Transverse colon (tissue), 4 donors: ENCODE measurements at regions not wholly inside any gene's neighbourhood (a gene's known extent, or its start where the extent isn't known, plus 50 kb on each side); places are given as distances from the start of the nearest gene placed in this dataset.

ENCODE experiments used
- DNase-seq: peaks from one replicate; pipeline ENCODE4 v3.0.0-alpha.2; 2019
- H3K27ac ChIP-seq, 4 donors: fragments of 200-600 bp; sonication (generic); 2 replicates each; pipeline ENCODE4 v1.5.1; 2016 to 2018; ENCODE audit warnings: inconsistent platforms in 4 of 4
- H3K27me3 ChIP-seq: fragments of 200-600 bp; sonication (generic); 2 replicates; pipeline ENCODE4 v1.5.1; 2017; ENCODE audit warnings: inconsistent platforms
- H3K36me3 ChIP-seq, 4 donors: fragments of 200-600 bp; sonication (generic); 2 replicates each; pipeline ENCODE4 v1.5.1; 2017 to 2019; ENCODE audit warnings: inconsistent platforms in 4 of 4
- H3K4me1 ChIP-seq, 4 donors: fragments of 200-600 bp; sonication (generic); 2 replicates each; pipeline ENCODE4 v1.5.1; 2017 to 2020; ENCODE audit warnings: inconsistent platforms in 4 of 4
- H3K4me3 ChIP-seq, 4 donors: fragments of 200-600 bp; sonication (generic); 1 replicate in 1 of 4; 2 replicates in 3 of 4; pipeline versions ENCODE4 v1.5.1 to v1.6.1; 2017 to 2019; ENCODE audit warnings: inconsistent platforms in 4 of 4
- H3K9me3 ChIP-seq, 2 donors: fragments of 200-600 bp; sonication (generic); 2 replicates each; pipeline ENCODE4 v1.5.1; 2017 to 2019; ENCODE audit warnings: inconsistent platforms in 2 of 2
- EP300 ChIP-seq: sonication (generic); formaldehyde crosslinking; IDR thresholded peaks from one replicate; pipeline ENCODE4 v1.6.1; 2017; ENCODE audit warnings: antibody characterized with exemption, low read depth
- POLR2A ChIP-seq: fragments of 450-650 bp; IDR thresholded peaks from one replicate; pipeline ENCODE4 v1.6.1; 2016; ENCODE audit warnings: antibody characterized with exemption, mild to moderate bottlenecking, moderate library complexity
- POLR2AphosphoS5 ChIP-seq, 3 donors: sonication (generic); formaldehyde crosslinking; IDR thresholded peaks; one replicate each; pipeline ENCODE4 v1.6.1; 2016; ENCODE audit warnings: antibody characterized with exemption in 3 of 3
- WGBS, 2 donors: methylation state at CpG; one replicate each; pipeline ENCODE4 v1.1.5; 2018; ENCODE audit warnings: low coverage in 1 of 2; 5-methylcytosine and 5-hydroxymethylcytosine counted together
- in situ Hi-C, 4 donors: fragments of 200-750 bp; cut with MboI; loops; one replicate each; pipeline versions ENCODE4 v1.15.0 to v1.15.1; 2017; ENCODE audit warnings: low sequenced_read_pairs in 3 of 4, low pct_ligation_motif_present in 1 of 4, low pct_unique_long_range_greater_than_20kb in 1 of 4
- intact Hi-C: fragments of 100-400 bp; cut with DNase I; formaldehyde crosslinking; loops from one replicate; pipeline ENCODE4 v1.15.1; 2023; ENCODE audit warnings: low total_unique reads
- TF ChIP-seq, protein P1 (sequence below), 5 experiments: fragments of 200-600 bp in 3 of 5; fragments of 450-650 bp in 2 of 5; sonication (generic) in 3 of 5; IDR thresholded peaks; 1 replicate in 2 of 5; 2 replicates in 3 of 5; pipeline ENCODE4 v1.5.1; 2016 to 2017; ENCODE audit warnings: antibody characterized with exemption in 5 of 5, inconsistent platforms in 3 of 5, mild to moderate bottlenecking in 2 of 5, moderate library complexity in 1 of 5

DNA sequence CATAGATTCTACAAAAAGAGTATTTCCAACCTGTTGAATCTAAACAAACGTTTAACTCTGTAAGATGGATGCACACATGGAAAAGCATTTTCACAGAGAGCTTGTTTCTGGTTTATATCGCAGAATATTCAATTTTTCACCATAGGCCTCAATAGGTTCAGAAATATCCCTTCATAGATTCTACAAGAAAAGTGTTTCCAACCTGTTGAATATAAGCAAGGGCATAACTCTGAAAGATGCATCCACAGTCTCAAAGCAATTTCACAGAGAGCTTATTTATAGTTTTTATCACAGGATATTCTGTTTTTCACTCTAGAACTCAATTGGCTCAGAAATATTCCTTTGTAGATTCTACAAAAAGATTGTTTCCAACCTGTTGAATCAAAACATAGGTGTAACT lies 1483.6 kb downstream of the UQCRFS1 start:
- 76 to 85% methylated on average over 2 of the region's 2 CpGs for WGBS, 2 donors
- TF ChIP-seq POLR2AphosphoS5 (IDR thresholded peaks at IDR 0.05) (no peak), POLR2A (no peak), EP300 (no peak)
- TF ChIP-seq, protein P1, sequence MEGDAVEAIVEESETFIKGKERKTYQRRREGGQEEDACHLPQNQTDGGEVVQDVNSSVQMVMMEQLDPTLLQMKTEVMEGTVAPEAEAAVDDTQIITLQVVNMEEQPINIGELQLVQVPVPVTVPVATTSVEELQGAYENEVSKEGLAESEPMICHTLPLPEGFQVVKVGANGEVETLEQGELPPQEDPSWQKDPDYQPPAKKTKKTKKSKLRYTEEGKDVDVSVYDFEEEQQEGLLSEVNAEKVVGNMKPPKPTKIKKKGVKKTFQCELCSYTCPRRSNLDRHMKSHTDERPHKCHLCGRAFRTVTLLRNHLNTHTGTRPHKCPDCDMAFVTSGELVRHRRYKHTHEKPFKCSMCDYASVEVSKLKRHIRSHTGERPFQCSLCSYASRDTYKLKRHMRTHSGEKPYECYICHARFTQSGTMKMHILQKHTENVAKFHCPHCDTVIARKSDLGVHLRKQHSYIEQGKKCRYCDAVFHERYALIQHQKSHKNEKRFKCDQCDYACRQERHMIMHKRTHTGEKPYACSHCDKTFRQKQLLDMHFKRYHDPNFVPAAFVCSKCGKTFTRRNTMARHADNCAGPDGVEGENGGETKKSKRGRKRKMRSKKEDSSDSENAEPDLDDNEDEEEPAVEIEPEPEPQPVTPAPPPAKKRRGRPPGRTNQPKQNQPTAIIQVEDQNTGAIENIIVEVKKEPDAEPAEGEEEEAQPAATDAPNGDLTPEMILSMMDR (IDR thresholded peaks at IDR 0.05), result no peak
- Histone ChIP-seq H3K27ac (no peak overlapping the region), H3K36me3 (peaks cover 0 to 9% (median under 1%) of the 10 kb centered on the region in 4 donors), H3K27me3 (no peaks in the 10 kb centered on the region), H3K4me3 (no peak overlapping the region), H3K9me3 (peaks cover 24 to 46% of the 10 kb centered on the region in 2 donors), H3K4me1 (no peaks in the 10 kb centered on the region)
- in situ Hi-C loops, result no loop called here
- DNase-seq, result no peak
- intact Hi-C loops, result no loop called here

DNA sequence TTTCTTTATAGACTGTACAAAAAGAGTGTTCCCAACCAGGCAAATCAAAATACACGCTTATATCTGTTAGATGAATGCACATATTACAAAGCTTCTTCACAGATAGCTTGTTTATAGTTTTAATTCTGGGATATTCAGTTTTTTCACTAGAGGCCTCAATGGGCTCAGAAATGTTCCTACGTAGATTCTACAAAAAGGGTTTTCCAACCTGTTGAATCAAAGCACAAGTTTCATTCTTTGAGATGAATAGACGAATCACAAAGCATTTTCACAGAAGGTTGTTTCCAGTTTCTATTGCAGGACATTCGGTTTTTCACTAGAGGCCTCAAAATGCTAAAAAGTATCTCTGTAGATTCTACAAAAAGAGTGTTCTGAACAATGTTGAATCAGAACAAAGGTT lies 1490.3 kb downstream of the UQCRFS1 start:
- peaks cover 35 to 37% of the 10 kb centered on the region in 2 donors for H3K9me3 ChIP-seq
- no peak for DNase-seq
- H3K4me1 ChIP-seq, result no peaks in the 10 kb centered on the region
- intact Hi-C loops (no loop called here), in situ Hi-C loops (no loop called here)
- H3K27ac ChIP-seq, result no peak overlapping the region
- H3K36me3 ChIP-seq, result peaks cover 0 to 2% (median 0%) of the 10 kb centered on the region in 4 donors
- no peak overlapping the region for H3K4me3 ChIP-seq
- TF ChIP-seq EP300, result no peak
- no peak for TF ChIP-seq POLR2A
- TF ChIP-seq POLR2AphosphoS5 (IDR thresholded peaks at IDR 0.05), result no peak
- TF ChIP-seq, protein P1 (IDR thresholded peaks at IDR 0.05), result no peak
- WGBS, 2 donors, result 77 to 89% methylated on average over 4 of the region's 4 CpGs
- no peaks in the 10 kb centered on the region for H3K27me3 ChIP-seq

DNA sequence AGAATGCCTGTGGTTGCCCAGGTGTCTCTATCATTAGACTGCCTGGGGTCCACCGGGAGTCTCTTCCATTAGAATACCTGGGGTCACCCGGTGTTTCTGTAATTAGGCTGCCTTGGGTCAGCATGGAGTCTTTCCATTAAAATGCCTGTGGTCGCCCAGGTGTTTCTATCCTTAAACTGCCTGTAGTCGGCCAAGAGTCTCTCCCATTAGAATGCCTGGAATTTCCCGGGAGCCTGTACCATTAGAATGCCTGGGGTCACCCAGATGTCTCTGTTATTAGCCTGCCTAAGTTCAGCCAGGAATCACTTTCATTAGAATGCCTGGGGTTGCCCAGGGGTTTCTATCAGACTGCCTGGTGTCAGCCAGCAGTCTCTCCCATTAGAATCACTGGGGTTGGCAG lies 1492.8 kb downstream of the UQCRFS1 start:
- Histone ChIP-seq H3K4me3 (no peak overlapping the region), H3K4me1 (no peaks in the 10 kb centered on the region), H3K9me3 (peaks cover 32 to 33% of the 10 kb centered on the region in 2 donors), H3K36me3 (no peaks in the 10 kb centered on the region), H3K27ac (no peak overlapping the region), H3K27me3 (no peaks in the 10 kb centered on the region)
- intact Hi-C loops, result no loop called here
- DNase-seq, result no peak
- in situ Hi-C loops, result no loop called here
- TF ChIP-seq EP300 (no peak), POLR2A (no peak), POLR2AphosphoS5 (IDR thresholded peaks at IDR 0.05) (no peak)
- TF ChIP-seq, protein P1 (IDR thresholded peaks at IDR 0.05), result no peak
- 90% methylated on average over 5 of the region's 5 CpGs; no CpG with 5 or more reads in 1 of the 2 donors for whole genome bisulfite sequencing, 2 donors

DNA sequence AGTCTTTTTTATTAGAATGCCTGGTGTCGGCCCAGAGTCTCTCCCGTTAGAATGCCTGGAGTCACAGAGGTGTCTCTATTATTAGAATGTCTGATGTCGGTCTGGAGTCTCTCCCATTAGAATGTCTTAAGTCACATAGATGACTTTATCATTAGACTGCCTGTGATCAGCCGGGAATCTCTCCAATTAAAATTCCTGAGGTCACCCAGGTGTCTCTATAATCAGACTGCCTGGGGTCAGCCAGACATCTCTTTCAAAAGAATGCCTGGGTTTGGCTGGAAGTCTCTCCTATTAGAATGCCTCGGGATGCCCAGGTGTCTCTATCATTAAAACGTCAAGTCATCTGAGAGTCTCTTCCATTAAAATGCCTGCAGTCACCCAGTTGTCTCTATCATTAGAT lies 1493.9 kb downstream of the UQCRFS1 start:
- Histone ChIP-seq H3K9me3 (peaks cover 25 to 28% of the 10 kb centered on the region in 2 donors), H3K27ac (no peak overlapping the region), H3K4me3 (no peak overlapping the region), H3K27me3 (no peaks in the 10 kb centered on the region), H3K36me3 (no peaks in the 10 kb centered on the region), H3K4me1 (no peaks in the 10 kb centered on the region)
- in situ Hi-C loops, result no loop called here
- no peak for DNase-seq
- intact Hi-C loops, result no loop called here
- TF ChIP-seq, protein P1 (IDR thresholded peaks at IDR 0.05), result no peak
- TF ChIP-seq EP300, result no peak
- WGBS, 2 donors, result 87 to 89% methylated on average over 6 of the region's 6 CpGs
